Astrocyte of the spinal cord (primary cell): ENCODE measurements at regions not wholly inside any gene's neighbourhood (a gene's known extent, or its start where the extent isn't known, plus 50 kb on each side); places are given as distances from the start of the nearest gene placed in this dataset.

Source experiments
- DNase-seq: peaks from one replicate; pipeline ENCODE4 v3.0.0; 2011; ENCODE audit warnings: low read depth, low spot score
- H3K4me3 ChIP-seq: 2 replicates; pipeline ENCODE4 v1.5.1; 2011; ENCODE audit warnings: low read depth, mild to moderate bottlenecking, low read length, moderate library complexity
- CTCF ChIP-seq: IDR thresholded peaks from 2 replicates; pipeline ENCODE4 v1.5.1; 2012; ENCODE audit warnings: low read depth, mild to moderate bottlenecking, low read length, inconsistent platforms
- in situ Hi-C: cut with HindIII; loops from 2 replicates; pipeline ENCODE4 v1.10.0; 2017; ENCODE audit warnings: low sequenced_read_pairs

GRCh38 chrX:5536261-5536660 is 692.4 kb downstream of the NLGN4X start:
- DNase-seq, result no peak
- in situ Hi-C loops, result no loop called here
- no peak for TF ChIP-seq CTCF
- H3K4me3 ChIP-seq, result no peak overlapping the region

- TF ChIP-seq CTCF, result no peak
- no peak overlapping the region for H3K4me3 ChIP-seq
- no peak for DNase-seq
- in situ Hi-C loops, result no loop called here
These were observed 700.6 kb downstream of the NLGN4X start for GRCh38 chrX:5528057-5528456.

DNA sequence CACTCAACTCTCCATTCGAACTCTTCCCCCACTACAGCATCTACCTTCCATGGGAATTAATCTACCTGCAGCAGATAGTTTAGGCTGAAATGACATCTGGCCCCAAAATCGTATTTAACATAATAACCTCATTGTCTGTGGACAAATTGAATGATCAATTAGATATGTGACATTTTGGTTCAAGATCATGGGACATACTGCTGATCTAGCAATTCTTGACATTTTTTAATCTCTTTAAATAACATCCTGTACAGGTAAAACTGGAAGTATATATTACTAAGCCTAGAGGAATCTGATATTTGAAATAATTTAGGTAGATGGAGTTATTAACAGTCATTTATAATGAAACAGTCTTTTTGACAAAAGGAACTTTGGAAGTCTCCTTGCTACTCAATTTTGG is 702.5 kb downstream of the NLGN4X start:
- H3K4me3 ChIP-seq, result no peak overlapping the region
- in situ Hi-C loops, result no loop called here
- TF ChIP-seq CTCF, result no peak
- DNase-seq, result no peak

GRCh38 chrX:5490786-5491563 is 737.7 kb downstream of the NLGN4X start:
- TF ChIP-seq CTCF, result no peak
- in situ Hi-C loops, result no loop called here
- DNase-seq, result no peak
- H3K4me3 ChIP-seq, result no peak overlapping the region

DNA sequence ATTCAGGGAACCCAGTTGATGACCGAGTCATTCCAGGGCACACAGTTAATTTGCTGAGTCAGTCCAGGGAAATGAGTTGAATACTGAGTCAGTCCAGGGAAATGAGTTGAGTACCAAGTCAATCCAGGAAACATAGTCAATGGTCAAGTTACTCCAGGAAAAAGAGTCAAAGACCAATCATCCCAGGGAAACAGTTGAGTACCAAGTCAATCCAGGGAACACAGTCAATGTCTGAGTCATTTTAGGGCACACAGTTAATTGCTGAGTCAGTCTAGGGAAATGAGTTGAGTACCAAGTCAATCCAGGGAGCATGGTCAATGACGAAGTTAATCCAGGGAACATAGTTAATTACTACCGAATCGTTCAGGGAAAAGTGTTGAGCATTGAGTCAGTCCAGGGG is 754.4 kb downstream of the NLGN4X start:
- in situ Hi-C loops, result no loop called here
- no peak for DNase-seq
- TF ChIP-seq CTCF, result no peak
- no peak overlapping the region for H3K4me3 ChIP-seq

DNA sequence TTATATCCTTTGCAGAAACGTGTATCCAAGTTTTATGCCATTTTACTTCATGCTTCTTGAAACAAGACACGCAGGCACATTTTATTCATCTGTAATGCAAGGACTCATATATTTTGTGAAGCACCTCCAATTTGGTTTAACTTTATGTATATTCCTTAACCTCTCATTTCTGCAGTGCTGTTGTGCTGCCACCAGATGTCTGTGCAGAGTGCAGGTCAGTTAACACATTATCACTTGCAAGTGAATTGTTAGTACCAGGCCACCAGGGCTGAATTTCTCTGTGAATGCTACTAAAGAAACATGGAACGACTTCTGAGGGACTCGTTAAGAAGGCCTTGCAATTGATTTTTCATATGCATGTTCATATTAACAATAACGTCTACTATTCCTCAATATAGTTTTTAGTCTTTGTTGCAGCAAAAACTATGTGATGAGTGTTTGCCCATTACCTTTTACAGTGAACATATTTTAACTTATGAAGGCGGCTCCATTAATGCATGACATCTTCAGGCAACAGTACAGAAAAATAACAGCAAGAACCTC is 770.3 kb downstream of the NLGN4X start:
- no peak overlapping the region for H3K4me3 ChIP-seq
- in situ Hi-C loops, result no loop called here
- TF ChIP-seq CTCF, result no peak
- DNase-seq, result no peak
